ENCODE measurements at regions not wholly inside any gene's neighbourhood (a gene's known extent, or its start where the extent isn't known, plus 50 kb on each side); places are given as distances from the start of the nearest gene placed in this dataset.

DNA sequence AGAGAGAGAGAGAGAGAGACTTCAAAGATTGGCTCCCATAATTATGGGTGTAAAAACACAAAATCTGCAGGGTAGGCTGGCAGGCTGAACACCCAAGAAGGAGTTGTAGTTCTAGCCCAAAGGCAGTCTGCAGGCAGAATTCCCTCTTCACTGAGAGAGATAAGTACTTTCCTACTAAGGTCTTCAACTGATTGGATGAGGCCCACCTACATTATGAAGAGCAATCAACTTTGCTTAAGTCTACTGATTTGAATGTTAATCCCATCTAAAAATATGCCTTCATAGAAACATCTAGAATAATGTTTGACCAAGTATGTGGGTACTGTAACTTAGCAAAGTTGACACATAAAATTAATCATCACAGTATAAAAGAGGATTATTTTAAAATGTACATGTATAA is 949.7 kb downstream of the HACE1 start:
- TF ChIP-seq POLR2A (IDR thresholded peaks at IDR 0.05; ENCODE audit: low read depth, low read length) (no peak), POLR2AphosphoS5 (IDR thresholded peaks at IDR 0.05; ENCODE audit: insufficient read depth, low read depth, low read length) (no peak), FOS (IDR thresholded peaks at IDR 0.05; ENCODE audit: borderline replicate concordance, insufficient read depth, low read length) (no peak), EZH2 (IDR thresholded peaks at IDR 0.05; ENCODE audit: borderline replicate concordance, low read depth, low read length, severe bottlenecking) (no peak), JUN (IDR thresholded peaks at IDR 0.05; ENCODE audit: borderline replicate concordance, insufficient read depth, insufficient read length, low read depth) (no peak), GATA2 (IDR thresholded peaks at IDR 0.05; ENCODE audit: insufficient read depth, insufficient read length, low read depth, low read length) (no peak), MYC (IDR thresholded peaks at IDR 0.05; ENCODE audit: low read depth, low read length) (no peak)
- TF ChIP-seq, protein P1, sequence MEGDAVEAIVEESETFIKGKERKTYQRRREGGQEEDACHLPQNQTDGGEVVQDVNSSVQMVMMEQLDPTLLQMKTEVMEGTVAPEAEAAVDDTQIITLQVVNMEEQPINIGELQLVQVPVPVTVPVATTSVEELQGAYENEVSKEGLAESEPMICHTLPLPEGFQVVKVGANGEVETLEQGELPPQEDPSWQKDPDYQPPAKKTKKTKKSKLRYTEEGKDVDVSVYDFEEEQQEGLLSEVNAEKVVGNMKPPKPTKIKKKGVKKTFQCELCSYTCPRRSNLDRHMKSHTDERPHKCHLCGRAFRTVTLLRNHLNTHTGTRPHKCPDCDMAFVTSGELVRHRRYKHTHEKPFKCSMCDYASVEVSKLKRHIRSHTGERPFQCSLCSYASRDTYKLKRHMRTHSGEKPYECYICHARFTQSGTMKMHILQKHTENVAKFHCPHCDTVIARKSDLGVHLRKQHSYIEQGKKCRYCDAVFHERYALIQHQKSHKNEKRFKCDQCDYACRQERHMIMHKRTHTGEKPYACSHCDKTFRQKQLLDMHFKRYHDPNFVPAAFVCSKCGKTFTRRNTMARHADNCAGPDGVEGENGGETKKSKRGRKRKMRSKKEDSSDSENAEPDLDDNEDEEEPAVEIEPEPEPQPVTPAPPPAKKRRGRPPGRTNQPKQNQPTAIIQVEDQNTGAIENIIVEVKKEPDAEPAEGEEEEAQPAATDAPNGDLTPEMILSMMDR (IDR thresholded peaks at IDR 0.05; ENCODE audit: extremely low read depth in 1 of 2, insufficient read depth in 1 of 2, low read depth in 1 of 2, low read length in 2 of 2), result no peak
- TF ChIP-seq, protein P2, sequence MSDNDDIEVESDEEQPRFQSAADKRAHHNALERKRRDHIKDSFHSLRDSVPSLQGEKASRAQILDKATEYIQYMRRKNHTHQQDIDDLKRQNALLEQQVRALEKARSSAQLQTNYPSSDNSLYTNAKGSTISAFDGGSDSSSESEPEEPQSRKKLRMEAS (IDR thresholded peaks at IDR 0.05; ENCODE audit: insufficient read depth, insufficient read length), result no peak

All from endothelial cell of umbilical vein (primary cell).